ENCODE measurements at regions not wholly inside any gene's neighbourhood (a gene's known extent, or its start where the extent isn't known, plus 50 kb on each side); places are given as distances from the start of the nearest gene placed in this dataset.

DNA sequence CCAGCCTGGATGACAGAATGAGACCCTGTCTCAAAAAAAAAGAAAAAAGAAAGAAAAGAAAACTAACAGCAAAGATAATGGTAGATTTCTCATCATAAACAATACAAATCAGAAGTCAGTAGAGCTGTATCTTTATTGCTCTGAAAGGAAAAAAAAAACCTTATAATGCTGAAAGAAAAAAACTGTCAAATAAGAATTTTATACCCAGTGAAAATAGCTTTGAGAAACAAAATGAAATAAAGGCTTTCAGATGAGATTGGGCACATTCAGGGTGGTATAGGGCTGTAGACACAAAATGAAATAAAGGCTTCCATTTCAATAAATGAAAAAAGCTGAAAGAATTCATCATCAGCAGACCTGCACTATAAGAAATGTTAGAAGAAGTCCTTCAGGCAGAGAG lies 105.0 kb upstream of the FOXN3 start:
- H3K27me3 ChIP-seq (replicated peaks in 1 of 2; ENCODE audit: control insufficient read depth in 2 of 2, insufficient read depth in 2 of 2, low read length in 1 of 2) = no peaks in the 10 kb centered on the region
- in situ Hi-C loops (cut with MboI) = no loop called here
- peaks cover 1% of the 10 kb centered on the region; the same call in 1 of the 3 replicates for H3K9me3 ChIP-seq (replicated peaks; ENCODE audit: control insufficient read depth, insufficient read depth, low read length)
- no peak overlapping the region for H3K9ac ChIP-seq (ENCODE audit: control insufficient read depth, insufficient read depth, low read length)
- BruUV-seq (replicated peaks) = no TSS peak
- ChIA-PET RAD21 (ENCODE audit: unreplicated experiment) (no interaction called here), CTCF (no interaction called here), POLR2A (no interaction called here), SMC1A (ENCODE audit: uncharacterized antibody, unreplicated experiment) (interaction anchor here (0.6 kb wide), 1 partner anchor 12 kb away, joined by 3 read pairs; no protein-coding TSS in a partner anchor)
- H3K4me1 ChIP-seq (ENCODE audit: control insufficient read depth, insufficient read depth, low read length) = no peaks in the 10 kb centered on the region
- no peaks in the 10 kb centered on the region for H3K79me2 ChIP-seq (ENCODE audit: control insufficient read depth, insufficient read depth, low read length)
- intact Hi-C loops (cut with micrococcal nuclease; ENCODE audit: unreplicated experiment) = no loop called here
- no peaks in the 10 kb centered on the region for H3K36me3 ChIP-seq (ENCODE audit: control insufficient read depth in 2 of 2, insufficient read depth in 2 of 2, low read length in 1 of 2)
- H2AFZ ChIP-seq (ENCODE audit: control insufficient read depth, low read depth, low read length) = no peak overlapping the region
- FAIRE-seq (no peak), DNase-seq (ENCODE audit: low read depth, low spot score) (no peak), ATAC-seq (no peak)
- no peak overlapping the region for H3K4me2 ChIP-seq (ENCODE audit: control insufficient read depth, insufficient read depth)
- H4K20me1 ChIP-seq (ENCODE audit: control insufficient read depth, insufficient read depth) = no peaks in the 10 kb centered on the region
- H3K4me3 ChIP-seq = no peak overlapping the region
- no peak for TF ChIP-seq RCOR1 (conservative IDR thresholded peaks at IDR 0.05; ENCODE audit: low read depth, low read length)
- TF ChIP-seq SIN3A (IDR thresholded peaks at IDR 0.05; ENCODE audit: low read depth, low read length) = no peak
- no peak for TF ChIP-seq RFX5 (IDR thresholded peaks at IDR 0.05; ENCODE audit: low read depth, low read length)
- no peak for TF ChIP-seq POLR2AphosphoS2 (IDR thresholded peaks at IDR 0.05; ENCODE audit: low read depth, low read length)
- TF ChIP-seq MEF2B (IDR thresholded peaks at IDR 0.05; ENCODE audit: partially characterized antibody, poor library complexity, severe bottlenecking) = no peak
- no peak for TF ChIP-seq SIX5 (IDR thresholded peaks at IDR 0.05; ENCODE audit: low read depth, low read length, severe bottlenecking)
- no peak for TF ChIP-seq MYC (IDR thresholded peaks at IDR 0.05; ENCODE audit: insufficient read depth, insufficient read length, insufficient replicate concordance, low read length, severe bottlenecking)
- no peak for TF ChIP-seq NRF1 (conservative IDR thresholded peaks at IDR 0.05; ENCODE audit: low read depth, low read length)
- TF ChIP-seq JUNB (IDR thresholded peaks at IDR 0.05) = no peak
- TF ChIP-seq CREB1 (IDR thresholded peaks at IDR 0.05; ENCODE audit: low read depth) = no peak
- TF ChIP-seq NR2F1 (conservative IDR thresholded peaks at IDR 0.05) = no peak
- no peak for TF ChIP-seq WRNIP1 (IDR thresholded peaks at IDR 0.05; ENCODE audit: borderline replicate concordance, low read depth, low read length)
- TF ChIP-seq BHLHE40 (IDR thresholded peaks at IDR 0.05; ENCODE audit: borderline replicate concordance in 1 of 2, low read depth in 2 of 2, low read length in 1 of 2) = no peak
- TF ChIP-seq TAF1 (IDR thresholded peaks at IDR 0.05; ENCODE audit: borderline replicate concordance, low read depth, low read length) = no peak
- no peak for TF ChIP-seq SMARCA5 (IDR thresholded peaks at IDR 0.05)
- TF ChIP-seq TCF3 (IDR thresholded peaks at IDR 0.05; ENCODE audit: borderline replicate concordance, insufficient read depth, low read depth, low read length) = no peak
- no peak overlapping the region for H3K27ac ChIP-seq (ENCODE audit: control insufficient read depth, insufficient read depth)

Measured in GM12878 (cell line).